Breast epithelium (tissue), 4 donors: ENCODE measurements at regions not wholly inside any gene's neighbourhood (a gene's known extent, or its start where the extent isn't known, plus 50 kb on each side); places are given as distances from the start of the nearest gene placed in this dataset.

Source experiments
- DNase-seq, 2 donors: peaks; one replicate each; pipeline ENCODE4 v3.0.0-alpha.2; 2019; ENCODE audit warnings: low spot score in 2 of 2
- H3K27ac ChIP-seq, 2 donors: fragments of 200-600 bp; sonication (generic) in 1 of 2; one replicate each; pipeline ENCODE4 v1.5.1; 2016 to 2019; ENCODE audit warnings: mild to moderate bottlenecking in 1 of 2
- H3K27me3 ChIP-seq, 2 donors: fragments of 200-600 bp; sonication (generic) in 1 of 2; one replicate each; pipeline versions ENCODE4 v1.5.1 to v1.6.0; 2017 to 2019; ENCODE audit warnings: control low read depth in 1 of 2, mild to moderate bottlenecking in 1 of 2
- H3K36me3 ChIP-seq: fragments of 200-600 bp; one replicate; pipeline ENCODE4 v1.5.1; 2019
- H3K4me1 ChIP-seq, 2 donors: fragments of 200-600 bp; sonication (generic); one replicate each; pipeline ENCODE4 v1.5.1; 2016 to 2019; ENCODE audit warnings: control low read depth in 1 of 2
- H3K4me3 ChIP-seq, 3 donors: fragments of 200-600 bp; sonication (generic); 1 replicate in 2 of 3; 2 replicates in 1 of 3; pipeline ENCODE4 v1.5.1; 2016 to 2019; ENCODE audit warnings: mild to moderate bottlenecking in 3 of 3, moderate library complexity in 2 of 3
- H3K9me3 ChIP-seq, 2 donors: fragments of 200-600 bp; sonication (generic) in 1 of 2; one replicate each; pipeline ENCODE4 v1.5.1; 2016 to 2019; ENCODE audit warnings: control low read depth in 1 of 2
- POLR2A ChIP-seq: fragments of 450-650 bp; IDR thresholded peaks from one replicate; pipeline ENCODE4 v1.6.1; 2016; ENCODE audit warnings: antibody characterized with exemption, mild to moderate bottlenecking, moderate library complexity
- POLR2AphosphoS5 ChIP-seq, 3 donors: sonication (generic); formaldehyde crosslinking; IDR thresholded peaks; one replicate each; pipeline ENCODE4 v1.6.1; 2017; ENCODE audit warnings: antibody characterized with exemption in 3 of 3
- intact Hi-C: fragments of 100-400 bp; cut with DNase I; formaldehyde crosslinking; loops from one replicate; pipeline ENCODE4 v1.15.1; 2023; ENCODE audit warnings: low total_unique reads
- TF ChIP-seq, protein P1 (sequence below), 3 donors: fragments of 450-650 bp; IDR thresholded peaks; one replicate each; pipeline ENCODE4 v1.5.1; 2016 to 2017; ENCODE audit warnings: antibody characterized with exemption in 3 of 3, mild to moderate bottlenecking in 3 of 3, moderate library complexity in 3 of 3

DNA sequence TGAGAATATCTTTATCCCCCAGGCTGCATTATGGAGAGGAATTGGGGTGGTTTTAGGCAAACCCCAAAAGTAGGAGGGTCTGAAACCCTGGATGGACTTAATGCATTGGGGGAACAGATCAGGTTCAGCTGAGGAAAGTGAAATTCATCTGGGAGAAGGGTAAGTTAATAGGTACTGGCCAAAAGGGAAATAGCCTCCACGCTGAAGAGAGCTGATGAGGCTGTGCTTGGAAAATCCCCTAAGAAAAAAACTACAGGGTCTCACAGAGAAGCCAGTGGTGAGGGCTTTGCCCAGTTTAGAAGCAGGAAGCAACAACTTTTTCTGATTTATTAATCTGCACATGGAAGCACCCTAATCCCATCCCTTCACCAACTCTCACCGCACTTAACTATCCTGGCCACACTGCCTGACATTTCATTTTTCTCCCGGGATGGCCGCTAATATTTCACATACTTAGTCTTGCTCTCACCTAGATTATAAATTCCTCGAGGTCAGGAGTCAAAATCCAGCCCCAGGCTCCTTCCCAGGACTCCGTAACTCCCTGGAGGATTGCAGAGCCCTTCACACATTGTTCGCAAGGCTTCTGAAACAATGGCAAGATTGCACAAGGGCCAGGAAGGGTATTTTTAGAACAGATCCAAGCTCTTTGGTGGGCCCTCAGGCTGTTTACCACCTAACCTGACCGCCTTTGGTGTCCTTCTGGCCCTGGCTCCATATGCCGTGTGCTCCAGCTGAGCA lies 60.9 kb upstream of the TARBP1 start:
- H3K27me3 ChIP-seq = no peaks in the 10 kb centered on the region
- peaks cover 3 to 51% of the 10 kb centered on the region in 2 donors for H3K4me1 ChIP-seq
- H3K9me3 ChIP-seq = no peaks in the 10 kb centered on the region
- H3K4me3 ChIP-seq = no peak overlapping the region
- intact Hi-C loops = loop anchor here (10.0 kb wide), 1 partner anchor 65 kb away; no protein-coding TSS in a partner anchor
- no peaks in the 10 kb centered on the region for H3K36me3 ChIP-seq
- DNase-seq = no peak
- TF ChIP-seq POLR2AphosphoS5 (IDR thresholded peaks at IDR 0.05) = no peak
- TF ChIP-seq, protein P1, sequence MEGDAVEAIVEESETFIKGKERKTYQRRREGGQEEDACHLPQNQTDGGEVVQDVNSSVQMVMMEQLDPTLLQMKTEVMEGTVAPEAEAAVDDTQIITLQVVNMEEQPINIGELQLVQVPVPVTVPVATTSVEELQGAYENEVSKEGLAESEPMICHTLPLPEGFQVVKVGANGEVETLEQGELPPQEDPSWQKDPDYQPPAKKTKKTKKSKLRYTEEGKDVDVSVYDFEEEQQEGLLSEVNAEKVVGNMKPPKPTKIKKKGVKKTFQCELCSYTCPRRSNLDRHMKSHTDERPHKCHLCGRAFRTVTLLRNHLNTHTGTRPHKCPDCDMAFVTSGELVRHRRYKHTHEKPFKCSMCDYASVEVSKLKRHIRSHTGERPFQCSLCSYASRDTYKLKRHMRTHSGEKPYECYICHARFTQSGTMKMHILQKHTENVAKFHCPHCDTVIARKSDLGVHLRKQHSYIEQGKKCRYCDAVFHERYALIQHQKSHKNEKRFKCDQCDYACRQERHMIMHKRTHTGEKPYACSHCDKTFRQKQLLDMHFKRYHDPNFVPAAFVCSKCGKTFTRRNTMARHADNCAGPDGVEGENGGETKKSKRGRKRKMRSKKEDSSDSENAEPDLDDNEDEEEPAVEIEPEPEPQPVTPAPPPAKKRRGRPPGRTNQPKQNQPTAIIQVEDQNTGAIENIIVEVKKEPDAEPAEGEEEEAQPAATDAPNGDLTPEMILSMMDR (IDR thresholded peaks at IDR 0.05) = no peak
- no peak for TF ChIP-seq POLR2A
- peak overlapping the region; percentile 98 for H3K27ac ChIP-seq

DNA sequence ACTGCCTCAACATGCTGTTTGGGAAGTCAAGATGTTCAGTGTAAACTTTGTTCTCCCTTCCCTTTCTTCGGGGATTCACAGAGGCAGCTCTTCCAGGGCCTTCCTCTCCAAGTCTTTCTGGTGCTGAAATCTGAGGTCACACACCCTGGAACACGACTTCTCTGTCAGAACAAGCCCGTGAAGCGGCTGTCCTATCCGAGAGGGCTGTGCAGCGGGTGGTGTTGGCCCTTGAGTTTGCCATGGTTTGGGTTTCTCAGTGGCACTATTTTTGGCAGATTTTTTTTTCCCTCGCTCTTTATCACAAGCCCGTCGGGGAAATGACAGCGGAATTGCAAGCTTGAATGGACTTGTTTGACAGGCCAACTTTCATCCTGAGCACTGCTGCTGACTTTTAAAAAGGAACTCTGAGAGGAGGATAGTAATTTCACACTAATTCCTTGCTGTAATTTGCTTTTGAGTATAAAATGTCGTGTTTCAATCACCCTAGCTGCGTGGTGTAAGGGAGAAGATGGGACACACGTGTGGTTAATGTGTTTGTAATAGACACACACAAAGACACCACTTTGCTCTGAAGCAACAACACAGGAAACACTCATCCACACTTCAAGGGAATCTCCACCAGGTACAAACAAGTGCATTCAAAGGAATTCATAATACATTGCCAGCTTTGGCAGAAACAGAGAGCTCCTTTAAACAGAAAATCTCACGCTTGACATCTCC lies 60.1 kb upstream of the TARBP1 start:
- Histone ChIP-seq H3K4me1 (peaks cover 3 to 52% of the 10 kb centered on the region in 2 donors), H3K27me3 (no peaks in the 10 kb centered on the region), H3K36me3 (no peaks in the 10 kb centered on the region), H3K9me3 (no peaks in the 10 kb centered on the region), H3K4me3 (no peak overlapping the region), H3K27ac (peak overlapping the region; percentile 98)
- DNase-seq = peak in 1 of 2 donors; percentile 71
- intact Hi-C loops = loop anchor here (10.0 kb wide), 1 partner anchor 66 kb away; no protein-coding TSS in a partner anchor
- TF ChIP-seq, protein P1 (IDR thresholded peaks at IDR 0.05) = no peak
- no peak for TF ChIP-seq POLR2AphosphoS5 (IDR thresholded peaks at IDR 0.05)

DNA sequence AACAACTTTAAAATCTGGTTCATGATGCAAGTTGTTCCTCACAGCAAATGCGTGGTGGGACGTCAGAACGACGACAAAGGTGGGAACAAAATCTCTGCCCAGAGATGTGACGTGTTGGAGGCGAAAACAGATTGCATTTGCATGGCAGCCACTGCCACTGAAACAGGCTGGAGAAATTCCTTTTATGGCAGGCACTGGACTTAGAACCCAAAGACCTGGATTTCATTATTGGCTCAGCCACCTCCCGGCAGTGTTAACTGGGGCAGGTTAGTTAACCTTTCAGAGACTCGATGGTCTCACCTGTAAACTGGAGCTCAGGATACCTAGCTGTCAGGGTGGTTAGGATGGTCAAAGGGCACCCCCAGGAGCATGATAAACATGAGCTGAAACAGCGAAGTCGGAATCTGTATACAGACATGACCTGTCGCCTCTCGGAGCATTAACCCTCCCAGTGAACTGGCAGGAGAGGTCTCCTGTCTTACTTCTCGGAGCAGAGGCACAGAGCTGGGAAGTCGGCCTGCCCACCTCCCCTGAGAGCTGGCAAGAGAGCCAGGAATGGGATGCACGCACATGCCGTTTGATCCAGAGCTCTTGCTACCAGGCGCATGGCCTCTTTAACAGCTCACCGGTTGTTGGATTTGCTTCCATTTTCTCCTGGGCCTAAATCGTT lies 59.2 kb upstream of the TARBP1 start:
- Histone ChIP-seq H3K27ac (peak overlapping the region; percentile 98), H3K4me3 (no peak overlapping the region), H3K36me3 (no peaks in the 10 kb centered on the region), H3K27me3 (no peaks in the 10 kb centered on the region), H3K9me3 (no peaks in the 10 kb centered on the region), H3K4me1 (peaks cover 3 to 52% of the 10 kb centered on the region in 2 donors)
- intact Hi-C loops = loop anchor here (10.0 kb wide), 1 partner anchor 67 kb away; no protein-coding TSS in a partner anchor
- DNase-seq = no peak
- TF ChIP-seq, protein P1 (IDR thresholded peaks at IDR 0.05) = no peak
- TF ChIP-seq POLR2AphosphoS5 (IDR thresholded peaks at IDR 0.05) = no peak
- TF ChIP-seq POLR2A = no peak

DNA sequence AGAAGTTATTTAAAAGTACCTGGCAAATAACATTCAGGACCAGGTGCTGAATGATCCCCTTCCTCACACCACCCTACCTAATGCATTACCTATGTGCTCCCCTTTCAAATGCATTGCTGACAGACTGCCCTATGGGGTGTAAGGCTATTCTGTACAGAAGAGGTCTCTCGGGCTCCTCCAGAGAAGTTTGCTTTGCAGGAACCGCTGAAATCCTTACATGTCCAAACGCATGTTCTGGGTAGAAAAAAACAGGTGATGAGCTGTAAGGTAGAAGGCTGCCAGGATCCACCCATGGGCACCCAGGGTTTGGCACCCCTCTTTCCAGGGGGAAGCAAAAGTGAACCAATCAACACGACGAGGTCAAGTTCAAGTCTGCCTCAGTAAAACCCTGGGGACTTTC lies 58.3 kb upstream of the TARBP1 start:
- H3K4me3 ChIP-seq = no peak overlapping the region
- no peaks in the 10 kb centered on the region for H3K9me3 ChIP-seq
- H3K27me3 ChIP-seq = no peaks in the 10 kb centered on the region
- intact Hi-C loops = loop anchor here (10.0 kb wide), 1 partner anchor 68 kb away; no protein-coding TSS in a partner anchor
- no peak for TF ChIP-seq POLR2A
- TF ChIP-seq POLR2AphosphoS5 (IDR thresholded peaks at IDR 0.05) = no peak
- TF ChIP-seq, protein P1 (IDR thresholded peaks at IDR 0.05) = no peak
- peak overlapping the region; percentile 98 for H3K27ac ChIP-seq
- H3K36me3 ChIP-seq = no peaks in the 10 kb centered on the region
- DNase-seq = no peak
- H3K4me1 ChIP-seq = peaks cover 11 to 57% of the 10 kb centered on the region in 2 donors
